SHP77 treated with DMSO at 0.1 percent for 48 hours (cell line): ENCODE measurements at regions not wholly inside any gene's neighbourhood (a gene's known extent, or its start where the extent isn't known, plus 50 kb on each side); places are given as distances from the start of the nearest gene placed in this dataset.

ENCODE experiments used
- DNase-seq: peaks from one replicate; lab custom pipeline; 2025; lab: John Stamatoyannopoulos, UW

GRCh38 chr1:198040880-198041279, 115.9 kb upstream of the NEK7 start:
- DNase-seq = no peak

GRCh38 chr1:198042168-198042567, 114.6 kb upstream of the NEK7 start:
- no peak for DNase-seq

GRCh38 chr1:198047913-198048312, 108.9 kb upstream of the NEK7 start:
- DNase-seq = no peak

- DNase-seq = no peak
These were observed 102.3 kb upstream of the NEK7 start for GRCh38 chr1:198054510-198054909.

- DNase-seq = no peak
These were observed 100.5 kb upstream of the NEK7 start for GRCh38 chr1:198056255-198056654.

GRCh38 chr1:198064181-198064580, 92.6 kb upstream of the NEK7 start:
- no peak for DNase-seq

DNA sequence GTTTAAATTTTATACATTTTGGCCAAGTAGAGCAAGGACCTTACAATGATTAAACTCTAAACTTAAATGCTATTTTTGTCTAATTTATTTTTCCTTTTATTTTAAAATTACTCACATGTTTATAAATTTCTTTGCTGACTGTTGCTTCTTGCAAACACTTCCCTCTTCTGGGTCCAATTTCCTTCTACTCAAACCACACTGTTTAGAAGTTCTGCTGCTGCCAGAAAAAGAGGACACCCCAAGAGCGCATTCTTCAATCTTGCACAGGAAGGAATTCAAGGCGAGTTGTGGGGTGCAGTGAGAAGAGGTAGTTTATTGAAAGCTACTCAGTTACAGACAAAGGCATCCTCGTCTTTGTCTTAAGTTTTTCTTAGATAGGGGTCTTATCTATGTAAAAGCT, 88.5 kb upstream of the NEK7 start:
- DNase-seq = no peak

GRCh38 chr1:198072177-198072576, 84.6 kb upstream of the NEK7 start:
- DNase-seq = no peak

DNA sequence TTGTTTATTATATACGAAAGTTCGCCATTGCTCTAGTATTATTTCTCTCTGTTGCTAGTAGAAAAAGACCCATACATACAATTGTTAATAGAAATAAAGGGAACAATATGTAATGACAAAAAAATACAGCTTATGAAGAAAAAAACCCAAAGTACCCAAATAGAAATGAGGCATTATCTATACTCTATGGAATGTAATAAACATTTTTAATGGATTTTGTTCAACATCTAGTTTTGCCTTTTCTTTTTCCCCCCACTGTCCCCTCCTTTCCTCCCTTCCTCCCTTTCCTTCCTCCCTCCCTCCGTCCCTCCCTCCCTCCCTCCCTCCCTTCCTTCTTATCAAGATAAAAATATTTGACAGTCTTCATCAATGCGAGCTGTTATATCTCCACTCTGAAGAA, 81.5 kb upstream of the NEK7 start:
- DNase-seq = no peak

DNA sequence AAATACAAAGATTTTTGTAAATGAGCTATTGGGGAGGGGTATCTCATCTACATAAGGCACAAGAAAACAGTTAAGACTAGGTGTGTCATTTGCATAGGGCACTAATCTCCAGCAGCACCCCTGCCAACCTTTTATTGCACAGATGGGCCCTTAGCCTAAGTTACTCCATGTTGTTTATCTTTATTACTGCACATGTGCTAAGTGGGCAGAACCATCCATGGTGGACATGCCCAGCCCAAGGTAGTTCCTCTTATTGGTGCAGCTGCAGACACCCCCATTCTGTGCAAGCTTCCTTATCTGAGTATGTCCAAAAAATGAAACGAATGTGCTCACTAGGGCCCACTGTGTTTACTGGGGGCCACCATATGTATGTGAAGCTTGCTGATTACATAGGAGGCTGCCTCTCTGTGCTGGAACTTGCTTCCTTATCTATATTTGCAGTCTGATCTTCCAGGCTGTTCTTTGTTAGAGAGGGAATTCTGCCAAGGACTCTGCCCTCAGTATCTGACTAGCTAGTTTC, 77.3 kb upstream of the NEK7 start:
- DNase-seq = no peak

GRCh38 chr1:198082576-198082975, 74.2 kb upstream of the NEK7 start:
- DNase-seq = no peak

DNA sequence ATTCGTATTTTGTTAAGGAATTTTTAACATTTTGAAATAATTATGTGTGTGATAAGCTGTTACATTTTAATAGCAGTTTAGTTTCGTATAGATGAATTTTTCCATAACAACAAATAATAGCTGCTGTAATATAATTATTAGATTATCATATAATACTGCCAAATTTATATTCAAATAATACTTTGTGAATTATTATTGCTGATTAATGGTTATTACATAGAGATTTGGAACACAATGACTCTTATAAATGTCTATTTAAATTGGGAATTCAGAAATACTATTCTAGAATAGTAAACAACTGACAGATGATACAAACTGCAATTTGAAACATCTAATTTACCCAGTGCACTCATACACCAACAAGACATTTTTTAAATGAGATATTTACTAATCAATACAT, 73.2 kb upstream of the NEK7 start:
- DNase-seq = no peak

DNA sequence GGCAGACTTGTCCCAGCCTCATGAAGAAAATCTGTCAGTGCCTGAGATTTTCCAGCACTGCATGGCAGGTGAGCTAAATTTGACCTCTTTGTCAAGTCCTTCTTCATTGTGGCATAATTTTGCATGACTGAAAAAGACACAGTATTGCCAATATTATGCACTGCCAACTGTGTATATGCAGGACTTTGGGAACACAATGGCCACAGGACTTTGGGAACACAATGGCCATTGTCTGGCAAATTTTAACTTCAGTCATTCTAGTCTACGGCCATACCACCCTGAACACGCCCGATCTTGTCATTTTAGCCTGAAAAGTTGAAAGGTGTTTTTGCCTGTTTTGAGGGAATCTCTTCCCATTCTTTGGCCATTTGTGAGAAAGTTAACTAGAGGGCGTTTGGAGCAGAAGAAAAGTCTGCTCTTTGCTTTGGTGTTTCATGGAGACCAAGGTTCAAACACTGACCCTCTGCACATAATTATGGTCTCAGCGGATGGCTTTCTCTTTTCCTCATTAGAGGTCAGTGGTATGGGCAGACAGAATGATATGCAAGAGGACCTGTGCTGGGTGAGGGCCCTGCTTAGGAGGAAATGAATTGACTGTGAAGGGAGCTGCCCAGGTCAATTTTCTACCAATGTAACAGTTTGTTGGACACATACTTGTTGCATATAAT, 72.4 kb upstream of the NEK7 start:
- no peak for DNase-seq

DNA sequence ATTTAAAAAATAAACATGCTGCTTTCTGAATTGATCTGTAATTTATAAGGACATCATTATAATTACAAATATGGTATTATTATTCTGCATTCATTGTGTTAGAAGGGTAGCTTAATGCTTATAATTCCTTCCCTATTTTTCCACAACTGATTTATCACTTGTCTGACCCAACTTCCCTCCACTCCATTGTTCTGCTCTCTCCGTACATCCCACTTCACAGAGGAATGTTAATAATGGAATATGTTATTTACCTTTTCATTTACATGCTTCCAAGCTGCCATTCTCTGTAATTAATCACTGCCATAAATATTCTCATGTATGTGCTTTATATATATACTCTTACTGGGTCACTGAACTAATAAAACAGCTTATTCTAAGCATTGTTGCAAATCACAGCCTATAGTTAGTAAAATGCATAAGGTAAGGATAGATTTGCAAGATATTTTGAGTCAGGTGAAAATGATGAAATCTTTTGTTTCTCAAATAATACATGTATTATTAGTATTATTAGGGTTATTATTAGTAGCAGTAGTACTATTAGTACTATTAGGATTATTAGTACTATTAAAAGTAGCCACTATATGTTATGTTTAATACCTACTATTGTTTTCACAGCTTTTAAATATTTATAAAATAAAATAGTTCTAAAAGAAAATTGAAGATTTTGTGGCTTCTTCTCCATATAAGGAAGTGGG, 70.6 kb upstream of the NEK7 start:
- DNase-seq = no peak

DNA sequence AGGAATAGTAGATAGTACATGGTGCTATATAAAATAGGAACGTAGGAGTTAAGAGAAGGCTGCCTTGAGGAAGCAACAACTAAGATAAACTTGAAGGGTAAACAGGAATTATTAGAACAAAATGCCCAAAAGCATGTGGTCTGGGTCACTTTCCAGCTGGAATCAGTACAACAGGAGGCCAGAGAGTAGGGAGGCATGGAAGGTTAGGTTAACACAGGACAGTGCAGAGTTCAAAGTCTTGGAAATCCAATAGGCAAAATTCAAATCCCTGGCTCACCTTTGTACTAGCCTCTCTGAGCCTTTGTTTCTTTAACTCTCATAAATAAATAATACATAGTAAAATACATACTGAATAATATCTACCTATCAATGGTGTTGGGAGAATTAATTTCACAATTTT, 69.0 kb upstream of the NEK7 start:
- no peak for DNase-seq

DNA sequence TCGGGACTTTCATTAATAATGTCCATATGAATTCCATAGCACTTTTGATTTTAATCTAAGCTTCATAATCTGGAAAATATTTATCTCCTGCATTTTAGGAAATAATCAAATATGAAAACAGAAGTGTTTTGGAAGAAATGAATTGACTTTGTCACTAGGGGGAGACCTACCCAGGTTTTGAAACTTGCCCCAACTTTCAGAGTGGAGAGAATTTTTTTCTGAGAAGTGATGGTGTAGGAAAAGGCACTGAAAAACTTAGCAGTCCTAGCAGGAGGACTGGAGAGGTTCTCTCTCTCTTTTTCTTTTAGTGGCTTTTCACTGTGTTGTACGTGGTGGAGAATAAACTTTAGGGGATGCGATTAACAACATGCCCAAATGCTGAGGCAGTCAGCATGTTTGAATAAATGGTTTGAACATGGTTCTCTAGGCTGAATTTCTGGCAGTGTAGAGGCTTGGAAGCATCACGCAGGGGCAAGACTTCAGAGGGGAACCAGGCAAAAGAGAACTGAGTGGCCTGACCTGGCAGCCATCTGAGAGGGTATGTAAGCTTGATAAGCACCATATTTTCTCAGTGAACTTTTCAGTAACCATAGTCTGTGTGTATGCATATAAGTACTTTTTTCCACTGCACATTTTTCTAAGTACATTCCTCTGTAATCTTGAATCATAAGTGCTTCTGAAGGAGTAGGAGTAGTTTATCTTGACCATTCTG, 68.3 kb upstream of the NEK7 start:
- no peak for DNase-seq

DNA sequence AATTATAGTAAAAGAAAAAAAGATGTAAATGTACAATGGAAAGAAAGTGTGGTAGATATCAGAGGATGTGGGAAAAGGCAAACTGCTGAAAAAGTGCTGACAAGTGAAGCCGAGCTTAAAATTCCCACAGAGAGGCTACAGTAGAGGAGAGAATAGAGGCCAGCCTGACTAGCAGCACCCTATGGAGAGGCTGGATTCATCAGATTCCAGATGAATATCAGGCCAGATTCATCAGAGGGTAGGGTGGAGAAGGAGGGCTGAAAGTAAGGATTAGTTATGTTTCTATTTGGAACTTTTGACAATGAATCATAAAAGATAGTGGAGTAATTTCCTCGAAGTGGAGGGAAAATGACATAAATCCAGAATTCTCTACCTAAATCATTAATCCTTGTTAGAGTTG, 60.4 kb upstream of the NEK7 start:
- no peak for DNase-seq

- DNase-seq = no peak
These were observed 57.0 kb upstream of the NEK7 start for GRCh38 chr1:198099755-198100154.

GRCh38 chr1:198101716-198102453, 54.9 kb upstream of the NEK7 start:
- no peak for DNase-seq

GRCh38 chr1:198102454-198102827, 54.4 kb upstream of the NEK7 start:
- no peak for DNase-seq

GRCh38 chr1:198105185-198105584, 51.6 kb upstream of the NEK7 start:
- DNase-seq = no peak

GRCh38 chr1:198106011-198106410, 50.8 kb upstream of the NEK7 start:
- DNase-seq = no peak
